GM21515 (cell line): ENCODE measurements at regions not wholly inside any gene's neighbourhood (a gene's known extent, or its start where the extent isn't known, plus 50 kb on each side); places are given as distances from the start of the nearest gene placed in this dataset.
A peak's percentile ranks its signal among the peaks of the same experiment; 100 is the strongest.
"Not testable (repeated sequence)": the region's sequence is repeated elsewhere in the genome, so short reads cannot be mapped to it uniquely, and the experiment has no call there.

Source experiments
- ATAC-seq: cut with Tn5 transposase; IDR thresholded peaks from one replicate; pipeline ENCODE4 v1.9.1; 2021; ENCODE audit not compliant: unreplicated experiment

DNA sequence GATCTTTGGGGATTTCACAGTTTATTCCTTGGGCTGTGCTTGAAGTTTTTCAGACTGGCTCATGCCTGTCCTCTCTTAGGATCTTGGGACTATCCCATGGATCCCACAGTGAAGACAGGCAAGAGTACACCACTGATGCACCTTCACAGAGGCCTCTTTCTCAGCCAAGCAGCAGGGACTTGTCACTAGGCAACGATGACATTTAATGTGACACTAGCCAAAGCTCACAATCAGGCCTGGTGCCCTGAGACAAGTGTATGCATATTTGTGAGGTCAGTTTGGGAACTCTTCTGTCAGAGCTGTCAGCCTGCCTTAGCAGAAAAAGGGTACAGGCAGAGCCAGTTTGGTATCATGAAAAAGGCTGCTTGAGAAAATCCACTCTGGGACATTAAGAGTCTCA lies 68.7 kb downstream of the RBMY1F start:
- ATAC-seq: not testable (repeated sequence)

- not testable (repeated sequence) for ATAC-seq
Measured at GRCh38 chrY:22108165-22108564, 74.6 kb downstream of the RBMY1F start.

DNA sequence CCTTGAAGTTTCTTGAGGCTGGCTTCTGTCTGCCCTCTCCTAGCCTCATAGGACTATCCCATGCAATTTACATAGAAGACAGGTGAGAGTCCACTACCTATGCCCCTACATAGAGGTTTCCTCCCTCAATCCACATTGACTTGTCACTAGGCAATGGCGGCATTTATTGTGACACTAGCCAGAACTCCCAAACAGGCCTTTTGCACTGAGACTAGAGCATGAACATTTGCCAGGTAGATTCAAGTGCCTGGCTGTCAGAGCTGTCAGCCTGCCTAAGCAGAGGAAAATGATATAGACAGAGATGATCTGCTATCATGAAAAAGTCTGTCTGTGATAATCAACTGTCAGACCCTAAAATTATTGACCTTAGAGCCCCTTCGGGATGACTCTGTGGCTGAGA lies 81.2 kb downstream of the RBMY1F start:
- not testable (repeated sequence) for ATAC-seq

GRCh38 chrY:22097310-22097709 lies 85.4 kb downstream of the RBMY1F start:
- not testable (repeated sequence) for ATAC-seq

- ATAC-seq: not testable (repeated sequence)
Measured at GRCh38 chrY:22085975-22086645, 96.6 kb downstream of the RBMY1F start.

- not testable (repeated sequence) for ATAC-seq
Measured at GRCh38 chrY:22072270-22072669, 110.5 kb downstream of the RBMY1F start.

DNA sequence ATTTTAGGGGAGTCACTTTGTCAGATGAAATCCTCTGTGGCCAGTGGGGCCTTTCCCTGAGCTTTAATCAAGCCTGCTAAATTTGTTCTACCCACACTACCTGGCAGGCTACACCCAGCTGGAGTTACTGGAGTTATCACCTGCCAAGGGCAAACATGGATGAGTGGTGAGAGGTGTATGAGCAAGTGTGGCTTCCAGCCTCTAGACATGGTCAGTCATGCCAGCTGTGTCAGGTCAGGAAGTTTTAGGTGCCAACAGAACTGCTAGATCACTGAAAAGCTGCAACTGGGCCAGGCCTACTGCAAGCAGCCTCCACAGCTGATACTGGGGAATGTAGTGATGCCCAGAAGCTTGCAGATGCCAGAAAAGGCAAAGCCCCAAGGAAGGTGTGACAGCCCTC lies 122.6 kb downstream of the RBMY1F start:
- ATAC-seq: not testable (repeated sequence)

DNA sequence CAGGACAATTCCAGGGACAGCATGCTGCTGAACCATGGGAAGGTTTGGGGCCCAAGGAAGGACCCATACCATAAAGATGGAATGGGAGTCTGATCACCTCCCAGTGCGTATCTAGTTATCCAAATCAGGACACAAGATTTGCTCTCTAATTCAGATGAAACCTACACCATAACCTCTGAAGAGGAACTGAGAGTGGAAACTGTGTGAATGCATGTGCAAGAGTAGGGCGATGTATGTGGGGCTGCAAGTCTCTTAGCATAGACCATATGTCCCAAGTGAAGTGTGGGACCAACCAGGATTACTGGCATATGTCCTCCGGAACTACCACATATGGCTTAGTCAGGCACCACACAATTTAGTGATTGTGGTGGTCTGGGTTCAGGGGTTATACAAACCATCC lies 95.2 kb upstream of the RBMY1E start:
- ATAC-seq: peak; percentile 82

- not testable (repeated sequence) for ATAC-seq
Measured at GRCh38 chrY:22001163-22001562, 83.3 kb upstream of the RBMY1E start.

- peak; percentile 94 for ATAC-seq
Measured at GRCh38 chrY:21987222-21987621, 69.4 kb upstream of the RBMY1E start.

DNA sequence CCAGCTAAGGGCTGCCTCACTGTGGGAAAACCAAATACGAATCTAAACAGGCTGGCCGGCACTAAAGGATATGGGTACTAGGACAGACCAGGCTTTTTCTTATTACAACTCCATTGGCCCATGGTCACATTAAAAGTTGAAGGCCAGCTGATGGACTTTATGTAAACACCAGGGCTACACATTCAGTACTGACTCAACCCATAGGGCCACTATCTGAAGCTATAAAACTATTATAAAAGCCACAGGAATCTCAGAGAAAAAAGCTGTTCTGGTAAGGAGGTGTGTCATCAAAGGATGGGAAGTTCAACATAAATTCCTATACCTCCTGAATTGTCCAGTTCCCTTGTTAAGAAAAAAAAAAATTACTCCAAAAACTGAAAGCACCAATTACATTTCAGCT lies 63.1 kb upstream of the RBMY1E start:
- not testable (repeated sequence) for ATAC-seq

GRCh38 chrY:21980348-21980747 lies 62.5 kb upstream of the RBMY1E start:
- ATAC-seq: not testable (repeated sequence)

DNA sequence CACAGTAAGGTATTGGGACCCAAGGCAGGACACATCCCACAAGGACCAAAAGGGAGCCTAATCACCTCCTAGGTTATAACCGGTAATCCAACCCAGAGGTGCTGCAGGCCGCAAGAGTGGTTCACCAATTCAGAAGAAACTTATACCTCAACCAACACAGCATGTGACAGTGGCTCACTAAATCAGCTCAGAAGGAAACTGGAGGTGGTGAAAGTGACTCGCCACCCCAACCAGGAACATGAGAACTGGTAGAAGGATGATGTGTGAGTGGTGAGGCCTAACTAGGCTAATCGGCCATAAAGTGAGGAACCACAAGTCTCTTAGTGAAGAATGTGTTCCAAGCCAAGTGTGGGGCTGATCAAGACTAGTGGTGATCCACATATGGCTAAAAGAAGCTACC lies 61.3 kb upstream of the RBMY1E start:
- not testable (repeated sequence) for ATAC-seq

- ATAC-seq: not testable (repeated sequence)
Measured at GRCh38 chrY:21978204-21978603, 60.4 kb upstream of the RBMY1E start.
